Chondrocyte (in vitro differentiated cells): ENCODE measurements at regions not wholly inside any gene's neighbourhood (a gene's known extent, or its start where the extent isn't known, plus 50 kb on each side); places are given as distances from the start of the nearest gene placed in this dataset.

Experiments used
- DNase-seq: peaks from one replicate; pipeline ENCODE4 v3.0.0; 2021; ENCODE audit warnings: mixed read lengths, low spot score
- H3K27ac Mint-ChIP-seq: one replicate; pipeline ENCODE4 v1.8.0; 2021; ENCODE audit warnings: mild to moderate bottlenecking, moderate library complexity, mixed read lengths; ENCODE audit not compliant: unreplicated experiment
- H3K27me3 Mint-ChIP-seq: 2 replicates; pipeline ENCODE4 v1.8.0; 2021; ENCODE audit warnings: low read depth, mixed read lengths
- H3K36me3 Mint-ChIP-seq: 2 replicates; pipeline ENCODE4 v1.8.0; 2021; ENCODE audit warnings: low read depth, mixed read lengths
- H3K4me1 Mint-ChIP-seq: 2 replicates; pipeline ENCODE4 v1.8.0; 2021; ENCODE audit warnings: low read depth, mild to moderate bottlenecking, mixed read lengths
- H3K4me3 Mint-ChIP-seq: one replicate; pipeline ENCODE4 v1.8.0; 2021; ENCODE audit warnings: mild to moderate bottlenecking, moderate library complexity, mixed read lengths; ENCODE audit not compliant: unreplicated experiment
- H3K9me3 Mint-ChIP-seq: 2 replicates; pipeline ENCODE4 v1.8.0; 2021; ENCODE audit warnings: low read depth, mixed read lengths
- TF ChIP-seq, protein P1 (sequence below): fragments of 200-600 bp; sonication (generic); IDR thresholded peaks from 2 replicates; pipeline ENCODE4 v1.5.0; 2021; ENCODE audit warnings: antibody characterized with exemption, mild to moderate bottlenecking, moderate library complexity

GRCh38 chr11:81942646-81943045 lies 791.0 kb downstream of the FAM181B start:
- Mint-ChIP-seq H3K27me3 (peaks cover 7% of the 10 kb centered on the region), H3K27ac (no peak overlapping the region), H3K4me3 (no peak overlapping the region), H3K4me1 (no peaks in the 10 kb centered on the region), H3K36me3 (no peaks in the 10 kb centered on the region), H3K9me3 (peaks cover 4% of the 10 kb centered on the region)
- DNase-seq, result no peak
- TF ChIP-seq, protein P1, sequence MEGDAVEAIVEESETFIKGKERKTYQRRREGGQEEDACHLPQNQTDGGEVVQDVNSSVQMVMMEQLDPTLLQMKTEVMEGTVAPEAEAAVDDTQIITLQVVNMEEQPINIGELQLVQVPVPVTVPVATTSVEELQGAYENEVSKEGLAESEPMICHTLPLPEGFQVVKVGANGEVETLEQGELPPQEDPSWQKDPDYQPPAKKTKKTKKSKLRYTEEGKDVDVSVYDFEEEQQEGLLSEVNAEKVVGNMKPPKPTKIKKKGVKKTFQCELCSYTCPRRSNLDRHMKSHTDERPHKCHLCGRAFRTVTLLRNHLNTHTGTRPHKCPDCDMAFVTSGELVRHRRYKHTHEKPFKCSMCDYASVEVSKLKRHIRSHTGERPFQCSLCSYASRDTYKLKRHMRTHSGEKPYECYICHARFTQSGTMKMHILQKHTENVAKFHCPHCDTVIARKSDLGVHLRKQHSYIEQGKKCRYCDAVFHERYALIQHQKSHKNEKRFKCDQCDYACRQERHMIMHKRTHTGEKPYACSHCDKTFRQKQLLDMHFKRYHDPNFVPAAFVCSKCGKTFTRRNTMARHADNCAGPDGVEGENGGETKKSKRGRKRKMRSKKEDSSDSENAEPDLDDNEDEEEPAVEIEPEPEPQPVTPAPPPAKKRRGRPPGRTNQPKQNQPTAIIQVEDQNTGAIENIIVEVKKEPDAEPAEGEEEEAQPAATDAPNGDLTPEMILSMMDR, result no peak

- no peak overlapping the region for H3K27ac Mint-ChIP-seq
- H3K9me3 Mint-ChIP-seq, result peaks cover 4% of the 10 kb centered on the region
- H3K36me3 Mint-ChIP-seq, result no peaks in the 10 kb centered on the region
- H3K4me1 Mint-ChIP-seq, result no peaks in the 10 kb centered on the region
- DNase-seq, result no peak
- peaks cover 7% of the 10 kb centered on the region for H3K27me3 Mint-ChIP-seq
- TF ChIP-seq, protein P1, result no peak
- no peak overlapping the region for H3K4me3 Mint-ChIP-seq
Observed at GRCh38 chr11:81941998-81942397, 791.7 kb downstream of the FAM181B start.

DNA sequence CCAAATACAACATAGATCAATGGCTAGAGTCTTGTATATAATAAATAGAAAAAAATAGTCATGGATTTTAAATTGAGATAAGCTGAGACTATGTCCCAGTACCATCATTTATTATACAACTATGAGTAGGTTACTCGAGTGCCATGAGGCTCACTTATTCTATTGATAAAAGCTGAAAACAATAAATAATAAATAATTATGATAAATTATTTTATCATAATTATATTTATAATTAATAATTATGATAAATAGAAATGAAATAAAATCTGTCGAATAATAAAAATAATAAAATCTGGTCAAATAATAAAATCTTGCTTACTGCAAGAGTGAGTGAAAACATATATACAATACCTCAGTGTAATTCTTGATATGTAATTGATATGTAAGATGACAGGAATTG lies 801.4 kb downstream of the FAM181B start:
- TF ChIP-seq, protein P1, result no peak
- Mint-ChIP-seq H3K4me3 (no peak overlapping the region), H3K4me1 (no peaks in the 10 kb centered on the region), H3K9me3 (no peaks in the 10 kb centered on the region), H3K27me3 (peaks cover 17% of the 10 kb centered on the region), H3K36me3 (no peaks in the 10 kb centered on the region), H3K27ac (no peak overlapping the region)
- no peak for DNase-seq

DNA sequence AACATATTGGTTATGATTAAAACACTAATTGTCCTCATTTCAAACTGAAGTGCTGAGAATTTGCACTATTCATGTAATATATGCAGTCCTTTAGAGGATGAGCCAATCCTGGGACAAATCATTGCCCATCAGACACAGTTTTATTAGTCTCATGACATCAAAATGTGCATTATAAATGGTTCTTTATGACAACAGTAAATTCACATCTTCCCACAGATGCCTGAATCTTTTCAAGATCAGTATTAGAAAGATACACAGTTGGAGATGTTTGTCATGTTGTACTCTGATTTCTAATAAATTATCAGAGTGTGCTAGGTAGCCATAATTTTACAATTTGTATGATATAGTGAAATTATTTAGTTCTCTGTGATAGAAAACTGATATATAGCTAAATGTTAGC lies 813.5 kb downstream of the FAM181B start:
- no peak overlapping the region for H3K27ac Mint-ChIP-seq
- H3K4me3 Mint-ChIP-seq, result no peak overlapping the region
- TF ChIP-seq, protein P1, result no peak
- H3K36me3 Mint-ChIP-seq, result no peaks in the 10 kb centered on the region
- H3K4me1 Mint-ChIP-seq, result no peaks in the 10 kb centered on the region
- H3K9me3 Mint-ChIP-seq, result no peaks in the 10 kb centered on the region
- H3K27me3 Mint-ChIP-seq, result peaks cover 9% of the 10 kb centered on the region
- no peak for DNase-seq

GRCh38 chr11:81916451-81916850 lies 817.2 kb downstream of the FAM181B start:
- Mint-ChIP-seq H3K27ac (no peak overlapping the region), H3K4me1 (no peaks in the 10 kb centered on the region), H3K36me3 (no peaks in the 10 kb centered on the region), H3K4me3 (no peak overlapping the region), H3K9me3 (no peaks in the 10 kb centered on the region), H3K27me3 (no peaks in the 10 kb centered on the region)
- DNase-seq, result no peak
- TF ChIP-seq, protein P1, result no peak
